IMR-90 (cell line): ENCODE measurements at regions not wholly inside any gene's neighbourhood (a gene's known extent, or its start where the extent isn't known, plus 50 kb on each side); places are given as distances from the start of the nearest gene placed in this dataset.

Experiments used
- ATAC-seq: fragments of 200-7000 bp; cut with Tn5 transposase; 2 replicates; pipeline ENCODE4 v1.9.1; 2020; ENCODE audit warnings: low read depth, mild to moderate bottlenecking, moderate library complexity
- BruUV-seq: library from RNA; stranded (reverse); fragments of 400-500 nt; replicated peaks from 2 replicates; lab custom pipeline; 2021; lab: Mats Ljungman, UMichigan
- CTCF ChIA-PET: fragments of 300-600 bp; formaldehyde crosslinking; extraction: SDS; loops from one replicate; lab custom pipeline; 2021; ENCODE audit warnings: antibody characterized with exemption; lab: Yijun Ruan, JAX
- POLR2A ChIA-PET: fragments of 300-600 bp; sonication (Branson Sonifier 250); formaldehyde crosslinking; loops from one replicate; lab custom pipeline; 2022; ENCODE audit warnings: antibody characterized with exemption; ENCODE audit not compliant: unreplicated experiment; lab: Charles Lee
- DNase-seq: peaks from one replicate; pipeline ENCODE4 v3.0.0; 2013
- H2AFZ ChIP-seq: replicated peaks from 2 replicates; pipeline ENCODE3; 2013; ENCODE audit warnings: low read length, mild to moderate bottlenecking; ENCODE audit not compliant: poor library complexity
- H2AK5ac ChIP-seq: 2 replicates; pipeline ENCODE4 v1.6.1; 2013; ENCODE audit warnings: low read depth, low read length, inconsistent platforms
- H2AK9ac ChIP-seq: replicated peaks from 2 replicates; pipeline ENCODE3; 2013; ENCODE audit warnings: mild to moderate bottlenecking, low read depth, low read length, moderate library complexity; ENCODE audit not compliant: poor library complexity
- H2BK120ac ChIP-seq: 2 replicates; pipeline ENCODE4 v1.6.1; 2013; ENCODE audit warnings: low read depth, low read length, inconsistent platforms
- H2BK15ac ChIP-seq: 3 replicates; pipeline ENCODE4 v1.6.1; 2013; ENCODE audit warnings: low read depth, low read length, inconsistent platforms
- H2BK20ac ChIP-seq: 2 replicates; pipeline ENCODE4 v1.6.1; 2013; ENCODE audit warnings: low read depth, mild to moderate bottlenecking, inconsistent platforms, low read length, moderate library complexity
- H2BK5ac ChIP-seq: 2 replicates; pipeline ENCODE4 v1.6.1; 2013; ENCODE audit warnings: mild to moderate bottlenecking, low read depth, low read length, inconsistent platforms; ENCODE audit not compliant: poor library complexity, severe bottlenecking
- H3K14ac ChIP-seq: replicated peaks from 2 replicates; pipeline ENCODE4 v1.6.1; 2013; ENCODE audit warnings: low read depth, low read length, inconsistent platforms
- H3K18ac ChIP-seq: 2 replicates; pipeline ENCODE4 v1.6.1; 2013; ENCODE audit warnings: low read depth, low read length, control low read depth
- H3K23ac ChIP-seq: 2 replicates; pipeline ENCODE4 v1.6.1; 2013; ENCODE audit warnings: low read depth, low read length, inconsistent platforms
- H3K27ac ChIP-seq: 2 replicates; pipeline ENCODE4 v1.5.1; 2013; ENCODE audit warnings: mild to moderate bottlenecking, control low read depth, low read length; ENCODE audit not compliant: insufficient read depth
- H3K27me3 ChIP-seq: 2 replicates; pipeline ENCODE4 v1.6.1; 2013; ENCODE audit warnings: low read length; ENCODE audit not compliant: control insufficient read depth, insufficient read depth
- H3K36me3 ChIP-seq: 2 replicates; pipeline ENCODE4 v1.6.1; 2013; ENCODE audit warnings: low read length, mixed read lengths; ENCODE audit not compliant: control insufficient read depth, insufficient read depth
- H3K4ac ChIP-seq: 2 replicates; pipeline ENCODE4 v1.6.1; 2013; ENCODE audit warnings: low read depth, low read length, inconsistent platforms
- H3K4me1 ChIP-seq: 2 replicates; pipeline ENCODE4 v1.6.1; 2013; ENCODE audit warnings: low read length, mixed read lengths; ENCODE audit not compliant: control insufficient read depth, insufficient read depth
- H3K4me2 ChIP-seq: 2 replicates; pipeline ENCODE4 v1.6.1; 2013; ENCODE audit warnings: low read depth, mild to moderate bottlenecking, control low read depth, low read length, moderate library complexity
- H3K4me3 ChIP-seq: 2 replicates; pipeline ENCODE4 v1.5.1; 2013; ENCODE audit warnings: low read depth, mild to moderate bottlenecking, control low read depth, low read length, moderate library complexity; ENCODE audit not compliant: insufficient read depth
- H3K56ac ChIP-seq: 2 replicates; pipeline ENCODE4 v1.6.1; 2013; ENCODE audit warnings: low read length, inconsistent platforms; ENCODE audit not compliant: insufficient read depth; ENCODE audit errors: extremely low read depth
- H3K79me1 ChIP-seq, 2 experiments: 2 replicates each; pipeline ENCODE4 v1.6.1; 2013; ENCODE audit warnings: low read length in 2 of 2, inconsistent platforms in 1 of 2, low read depth in 1 of 2
- H3K9ac ChIP-seq: 2 replicates; pipeline ENCODE4 v1.6.1; 2013; ENCODE audit warnings: low read depth, low read length, control low read depth
- H3K9me1 ChIP-seq: 2 replicates; pipeline ENCODE4 v1.6.1; 2013; ENCODE audit warnings: low read length, inconsistent platforms; ENCODE audit not compliant: insufficient read depth
- H3K9me3 ChIP-seq: 2 replicates; pipeline ENCODE4 v1.6.1; 2013; ENCODE audit warnings: low read length; ENCODE audit not compliant: control insufficient read depth, insufficient read depth
- H4K20me1 ChIP-seq: 2 replicates; pipeline ENCODE4 v1.6.1; 2013; ENCODE audit warnings: low read length, inconsistent platforms; ENCODE audit not compliant: insufficient read depth
- H4K5ac ChIP-seq: 2 replicates; pipeline ENCODE4 v1.6.1; 2013; ENCODE audit warnings: mild to moderate bottlenecking, low read depth, low read length, control low read depth
- H4K8ac ChIP-seq, 2 experiments: 2 replicates each; pipeline ENCODE4 v1.6.1; 2013; ENCODE audit warnings: low read depth in 2 of 2, low read length in 2 of 2, control low read depth in 1 of 2, inconsistent platforms in 1 of 2
- H4K91ac ChIP-seq: 2 replicates; pipeline ENCODE4 v1.6.1; 2013; ENCODE audit warnings: low read depth, low read length, inconsistent platforms; ENCODE audit not compliant: insufficient read depth
- BHLHE40 ChIP-seq: fragments of 150-350 bp; IDR thresholded peaks from 2 replicates; pipeline ENCODE4 v1.6.1; 2016; ENCODE audit warnings: mild to moderate bottlenecking, low read depth, low read length
- CEBPB ChIP-seq: IDR thresholded peaks from 2 replicates; pipeline ENCODE4 v1.6.1; 2012; ENCODE audit warnings: low read depth, low read length, improper control_type of control experiment
- CHD1 ChIP-seq: IDR thresholded peaks from 2 replicates; pipeline ENCODE4 v1.6.1; 2012; ENCODE audit warnings: low read depth, low read length, improper control_type of control experiment
- CTCF ChIP-seq: conservative IDR thresholded peaks from 2 replicates; pipeline ENCODE4 v1.5.1; 2012; ENCODE audit warnings: mild to moderate bottlenecking, low read depth, low read length, improper control_type of control experiment
- FOS ChIP-seq: fragments of 150-350 bp; IDR thresholded peaks from 2 replicates; pipeline ENCODE4 v1.6.1; 2016; ENCODE audit warnings: low read depth, low read length
- MAFK ChIP-seq: IDR thresholded peaks from 2 replicates; pipeline ENCODE4 v1.6.1; 2012; ENCODE audit warnings: low read depth, low read length, improper control_type of control experiment
- MAZ ChIP-seq: IDR thresholded peaks from 2 replicates; pipeline ENCODE4 v1.6.1; 2012; ENCODE audit warnings: low read depth, mild to moderate bottlenecking, low read length, improper control_type of control experiment, moderate library complexity, borderline replicate concordance
- MXI1 ChIP-seq: IDR thresholded peaks from 2 replicates; pipeline ENCODE4 v1.6.1; 2012; ENCODE audit warnings: low read depth, mild to moderate bottlenecking, low read length, moderate library complexity, borderline replicate concordance
- NFE2L2 ChIP-seq: fragments of 150-350 bp; IDR thresholded peaks from 2 replicates; pipeline ENCODE4 v1.6.1; 2016; ENCODE audit warnings: low read depth, mild to moderate bottlenecking, low read length
- POLR2A ChIP-seq: IDR thresholded peaks from 2 replicates; pipeline ENCODE4 v1.6.1; 2012; ENCODE audit warnings: mild to moderate bottlenecking, low read depth, low read length
- RAD21 ChIP-seq: IDR thresholded peaks from 2 replicates; pipeline ENCODE4 v1.6.1; 2012; ENCODE audit warnings: low read length, improper control_type of control experiment
- RCOR1 ChIP-seq: IDR thresholded peaks from 2 replicates; pipeline ENCODE4 v1.6.1; 2012; ENCODE audit warnings: mild to moderate bottlenecking, low read length, improper control_type of control experiment; ENCODE audit not compliant: insufficient replicate concordance
- RFX5 ChIP-seq: IDR thresholded peaks from 2 replicates; pipeline ENCODE4 v1.8.0; 2012; ENCODE audit warnings: low read depth, mild to moderate bottlenecking, low read length, moderate library complexity
- SMC3 ChIP-seq: fragments of 150-350 bp; IDR thresholded peaks from 2 replicates; pipeline ENCODE4 v1.6.1; 2016; ENCODE audit warnings: low read depth, mild to moderate bottlenecking, antibody characterized with exemption, low read length, moderate library complexity
- WGBS, 2 experiments: methylation state at CpG; one replicate each; pipeline versions ENCODE4 v1.1.5 to v1.1.7; 2013; ENCODE audit warnings: missing lambda C conversion rate in 2 of 2; ENCODE audit not compliant: insufficient read length in 1 of 2; ENCODE audit errors: extremely low coverage in 2 of 2; 5-methylcytosine and 5-hydroxymethylcytosine counted together
- dilution Hi-C: fragments of 300-500 bp; cut with HindIII; formaldehyde crosslinking; loops from one replicate; pipeline ENCODE4 v1.14.3; 2018; ENCODE audit warnings: low sequenced_read_pairs; ENCODE audit not compliant: unreplicated experiment
- in situ Hi-C: fragments of 300-500 bp; cut with MboI; formaldehyde crosslinking; loops from 3 replicates; pipeline ENCODE4 v1.14.3; 2019; ENCODE audit warnings: low sequenced_read_pairs, inconsistent platforms, mixed read lengths
- intact Hi-C: fragments of 100-400 bp; cut with micrococcal nuclease; formaldehyde crosslinking; loops from 2 replicates; pipeline ENCODE4 v1.10.0; 2022
- TF ChIP-seq, protein P1 (sequence below): fragments of 150-350 bp; IDR thresholded peaks from 2 replicates; pipeline ENCODE4 v1.6.1; 2016; ENCODE audit warnings: low read depth, mild to moderate bottlenecking, low read length, moderate library complexity, borderline replicate concordance
- TF ChIP-seq, protein P2 (sequence below): fragments of 150-350 bp; IDR thresholded peaks from 2 replicates; pipeline ENCODE4 v1.6.1; 2017; ENCODE audit warnings: mild to moderate bottlenecking, antibody characterized with exemption, low read length, low read depth

- ATAC-seq (no peak), DNase-seq (no peak)
- Histone ChIP-seq H3K4me3 (no peak overlapping the region), H4K91ac (no peak overlapping the region), H3K4me2 (no peak overlapping the region), H3K27me3 (no peaks in the 10 kb centered on the region), H2AK5ac (no peak overlapping the region), H3K56ac (no peak overlapping the region), H3K4ac (no peak overlapping the region), H2AK9ac (no peak overlapping the region), H4K20me1 (no peaks in the 10 kb centered on the region), H2BK5ac (no peak overlapping the region), H2BK120ac (no peak overlapping the region), H3K9me1 (peaks cover 4% of the 10 kb centered on the region), H2BK20ac (no peak overlapping the region), H2AFZ (no peak overlapping the region), H3K27ac (no peak overlapping the region), H4K5ac (no peak overlapping the region), H2BK15ac (no peak overlapping the region), H4K8ac (no peak overlapping the region), H3K9ac (no peak overlapping the region), H3K4me1 (peaks cover 9% of the 10 kb centered on the region), H3K23ac (no peak overlapping the region), H3K18ac (no peak overlapping the region), H3K36me3 (no peaks in the 10 kb centered on the region), H3K79me1 (no peaks in the 10 kb centered on the region), H3K9me3 (0 out of 2 replicates have a peak, but pooled peaks cover 3% of the 10 kb centered on the region), H3K14ac (no peak overlapping the region)
- intact Hi-C loops, result loop anchor here (5.0 kb wide), 1 partner anchor 964 kb away; the partner anchor contains the start of gene TLE4
- TF ChIP-seq RFX5 (no peak), CTCF (no peak), NFE2L2 (no peak), RAD21 (no peak), POLR2A (no peak), MXI1 (no peak), CEBPB (no peak), FOS (no peak), SMC3 (no peak), MAZ (no peak), CHD1 (no peak), BHLHE40 (no peak), MAFK (no peak), RCOR1 (no peak)
- TF ChIP-seq, protein P1, sequence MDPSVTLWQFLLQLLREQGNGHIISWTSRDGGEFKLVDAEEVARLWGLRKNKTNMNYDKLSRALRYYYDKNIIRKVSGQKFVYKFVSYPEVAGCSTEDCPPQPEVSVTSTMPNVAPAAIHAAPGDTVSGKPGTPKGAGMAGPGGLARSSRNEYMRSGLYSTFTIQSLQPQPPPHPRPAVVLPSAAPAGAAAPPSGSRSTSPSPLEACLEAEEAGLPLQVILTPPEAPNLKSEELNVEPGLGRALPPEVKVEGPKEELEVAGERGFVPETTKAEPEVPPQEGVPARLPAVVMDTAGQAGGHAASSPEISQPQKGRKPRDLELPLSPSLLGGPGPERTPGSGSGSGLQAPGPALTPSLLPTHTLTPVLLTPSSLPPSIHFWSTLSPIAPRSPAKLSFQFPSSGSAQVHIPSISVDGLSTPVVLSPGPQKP, result no peak
- TF ChIP-seq, protein P2, sequence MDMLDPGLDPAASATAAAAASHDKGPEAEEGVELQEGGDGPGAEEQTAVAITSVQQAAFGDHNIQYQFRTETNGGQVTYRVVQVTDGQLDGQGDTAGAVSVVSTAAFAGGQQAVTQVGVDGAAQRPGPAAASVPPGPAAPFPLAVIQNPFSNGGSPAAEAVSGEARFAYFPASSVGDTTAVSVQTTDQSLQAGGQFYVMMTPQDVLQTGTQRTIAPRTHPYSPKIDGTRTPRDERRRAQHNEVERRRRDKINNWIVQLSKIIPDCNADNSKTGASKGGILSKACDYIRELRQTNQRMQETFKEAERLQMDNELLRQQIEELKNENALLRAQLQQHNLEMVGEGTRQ, result no peak
- BruUV-seq, result no TSS peak
- no CpG with 5 or more reads among the region's 5 CpGs for WGBS, 2 experiments
- dilution Hi-C loops, result no loop called here
- ChIA-PET CTCF (interaction anchor here (0.6 kb wide), 1 partner anchor 92 kb away, joined by 4 read pairs; no protein-coding TSS in a partner anchor), POLR2A (no interaction called here)
- in situ Hi-C loops, result loop anchor here (10.0 kb wide), 1 partner anchor 517 kb away; no protein-coding TSS in a partner anchor
Observed at GRCh38 chr9:78607853-78608252, 310.9 kb downstream of the PSAT1 start.
